Skeletal muscle tissue (tissue), 3 donors: ENCODE measurements at regions not wholly inside any gene's neighbourhood (a gene's known extent, or its start where the extent isn't known, plus 50 kb on each side); places are given as distances from the start of the nearest gene placed in this dataset.

Experiments
- H3K27ac ChIP-seq: one replicate; pipeline ENCODE4 v1.7.0; 2013; ENCODE audit warnings: mild to moderate bottlenecking, low read depth, low read length, inconsistent platforms
- H3K27me3 ChIP-seq, 3 donors: one replicate each; pipeline ENCODE4 v1.7.0; 2013; ENCODE audit warnings: low read length in 3 of 3; ENCODE audit not compliant: control insufficient read depth in 3 of 3, insufficient read depth in 3 of 3
- H3K36me3 ChIP-seq, 3 donors: one replicate each; pipeline ENCODE4 v1.7.0; 2013; ENCODE audit warnings: low read length in 3 of 3; ENCODE audit not compliant: control insufficient read depth in 3 of 3, insufficient read depth in 3 of 3
- H3K4me1 ChIP-seq, 3 donors: one replicate each; pipeline ENCODE4 v1.7.0; 2013; ENCODE audit warnings: low read length in 3 of 3, mild to moderate bottlenecking in 3 of 3; ENCODE audit not compliant: control insufficient read depth in 3 of 3, insufficient read depth in 3 of 3
- H3K4me3 ChIP-seq, 3 donors: one replicate each; pipeline ENCODE4 v1.7.0; 2013; ENCODE audit warnings: low read length in 3 of 3
- H3K9ac ChIP-seq, 3 donors: one replicate each; pipeline ENCODE4 v1.7.0; 2013; ENCODE audit warnings: low read length in 3 of 3, mild to moderate bottlenecking in 3 of 3, moderate library complexity in 2 of 3, low read depth in 1 of 3
- H3K9me3 ChIP-seq, 3 donors: one replicate each; pipeline ENCODE4 v1.7.0; 2013; ENCODE audit warnings: low read length in 3 of 3; ENCODE audit not compliant: control insufficient read depth in 3 of 3
- donor health status: Osteomylitis.

- Histone ChIP-seq H3K9ac (no peak overlapping the region), H3K4me3 (no peak overlapping the region), H3K36me3 (no peaks in the 10 kb centered on the region), H3K4me1 (no peaks in the 10 kb centered on the region), H3K27me3 (no peaks in the 10 kb centered on the region), H3K27ac (no peak overlapping the region), H3K9me3 (no peaks in the 10 kb centered on the region)
Measured at GRCh38 chr3:113094337-113095221, 103.8 kb downstream of the GTPBP8 start.

DNA sequence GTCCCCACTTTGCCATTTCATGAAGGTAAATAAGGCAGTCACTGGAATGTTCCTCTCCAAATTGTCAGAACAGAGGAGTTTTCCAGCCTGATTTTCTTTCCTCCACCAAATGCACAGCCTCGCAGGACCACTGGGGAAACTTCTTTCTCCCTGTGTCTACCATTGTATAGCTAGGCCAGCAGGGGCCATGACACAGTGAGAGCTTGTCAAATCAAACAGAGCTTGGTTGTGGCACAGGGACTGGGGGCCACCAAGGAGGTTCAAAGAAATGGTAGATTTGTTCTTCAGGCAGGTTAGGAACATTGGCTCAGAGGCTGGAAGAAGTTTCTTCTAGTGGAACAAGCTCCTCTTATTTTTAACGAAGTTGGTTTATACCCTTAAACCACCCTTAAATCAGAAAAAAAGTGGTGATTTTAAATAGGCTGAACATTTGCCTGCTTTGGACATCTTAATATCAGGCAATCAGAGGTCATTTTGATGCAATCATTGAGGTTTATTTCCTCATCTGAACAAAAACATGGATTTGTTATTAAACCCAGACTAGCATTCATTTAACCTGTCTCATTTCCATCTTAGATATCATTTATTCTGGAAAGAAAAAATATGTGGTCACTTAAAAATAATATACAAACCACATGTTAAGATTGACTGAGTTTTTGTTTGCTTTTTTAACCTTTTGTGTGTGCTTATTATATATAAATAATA is 105.6 kb downstream of the GTPBP8 start:
- H3K9me3 ChIP-seq, result no peaks in the 10 kb centered on the region
- no peaks in the 10 kb centered on the region for H3K36me3 ChIP-seq
- H3K4me1 ChIP-seq, result no peaks in the 10 kb centered on the region
- no peak overlapping the region for H3K4me3 ChIP-seq
- no peaks in the 10 kb centered on the region for H3K27me3 ChIP-seq
- H3K27ac ChIP-seq, result no peak overlapping the region
- no peak overlapping the region for H3K9ac ChIP-seq

GRCh38 chr3:113097960-113098447 is 107.2 kb downstream of the GTPBP8 start:
- no peaks in the 10 kb centered on the region for H3K4me1 ChIP-seq
- H3K27me3 ChIP-seq, result no peaks in the 10 kb centered on the region
- H3K9me3 ChIP-seq, result no peaks in the 10 kb centered on the region
- H3K27ac ChIP-seq, result no peak overlapping the region
- no peak overlapping the region for H3K9ac ChIP-seq
- no peaks in the 10 kb centered on the region for H3K36me3 ChIP-seq
- no peak overlapping the region for H3K4me3 ChIP-seq

DNA sequence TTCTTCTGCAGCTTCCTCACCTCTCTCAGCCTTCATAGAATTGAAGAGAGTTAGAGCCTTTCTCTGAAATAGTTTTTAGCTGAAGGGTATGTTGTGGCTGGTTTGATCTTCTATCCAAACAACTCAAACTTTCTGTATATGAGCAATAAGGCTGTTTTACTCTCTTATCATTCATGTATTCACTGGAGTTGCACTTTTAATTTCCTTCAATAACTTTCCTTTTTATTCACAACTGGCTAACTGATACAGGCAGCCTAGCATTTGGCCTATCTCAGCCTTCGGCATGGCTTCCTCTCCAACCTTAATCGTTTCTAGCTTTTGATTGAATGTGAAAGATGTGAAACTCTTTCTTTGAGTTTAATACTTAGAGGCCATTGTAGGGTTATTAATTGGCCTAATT is 109.3 kb downstream of the GTPBP8 start:
- Histone ChIP-seq H3K9me3 (no peaks in the 10 kb centered on the region), H3K4me1 (no peaks in the 10 kb centered on the region), H3K36me3 (no peaks in the 10 kb centered on the region), H3K27me3 (no peaks in the 10 kb centered on the region), H3K27ac (no peak overlapping the region), H3K4me3 (no peak overlapping the region), H3K9ac (no peak overlapping the region)

- Histone ChIP-seq H3K27ac (no peak overlapping the region), H3K27me3 (no peaks in the 10 kb centered on the region), H3K4me3 (no peak overlapping the region), H3K36me3 (no peaks in the 10 kb centered on the region), H3K9ac (no peak overlapping the region), H3K4me1 (no peaks in the 10 kb centered on the region), H3K9me3 (no peaks in the 10 kb centered on the region)
Measured at GRCh38 chr3:113103588-113103987, 107.8 kb upstream of the BOC start.

DNA sequence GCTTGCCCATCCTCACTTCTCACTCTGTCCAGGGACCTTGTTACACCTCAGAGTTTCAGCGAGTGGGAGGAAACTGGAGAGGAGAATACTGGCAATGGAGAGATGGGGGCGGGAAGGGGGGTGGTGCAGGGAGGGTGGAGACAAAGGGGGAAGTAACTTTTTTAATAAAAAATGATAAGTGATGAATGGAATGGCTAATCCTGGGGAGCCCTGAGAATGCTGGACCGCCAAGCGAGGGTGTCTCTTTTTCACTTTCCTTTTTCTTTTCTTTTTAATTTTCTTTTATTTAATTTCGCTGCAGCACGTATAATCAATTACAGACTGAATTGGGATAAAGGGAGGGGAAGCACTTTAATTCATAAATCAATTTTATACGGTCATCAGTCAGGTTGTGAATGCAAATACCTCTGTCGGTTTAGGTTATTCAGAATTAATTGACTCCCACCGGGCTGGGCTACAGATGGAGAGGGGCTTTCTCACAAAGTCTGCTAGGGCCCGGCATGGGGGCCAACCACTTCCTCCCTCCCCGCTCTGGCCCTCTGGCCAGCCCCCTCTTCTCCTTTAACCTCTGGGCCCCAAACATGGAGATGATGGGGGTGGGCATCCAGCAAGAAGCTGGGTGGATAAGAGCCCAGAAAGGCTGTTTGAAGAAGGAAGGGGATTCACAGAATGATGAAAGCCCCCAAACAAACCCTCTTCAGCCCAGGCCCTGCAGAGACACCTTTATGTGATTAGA is 106.8 kb upstream of the BOC start:
- Histone ChIP-seq H3K4me3 (no peak overlapping the region), H3K4me1 (no peaks in the 10 kb centered on the region), H3K36me3 (no peaks in the 10 kb centered on the region), H3K9ac (no peak overlapping the region), H3K27me3 (no peaks in the 10 kb centered on the region), H3K9me3 (no peaks in the 10 kb centered on the region), H3K27ac (no peak overlapping the region)

- H3K9me3 ChIP-seq, result no peaks in the 10 kb centered on the region
- no peaks in the 10 kb centered on the region for H3K36me3 ChIP-seq
- no peaks in the 10 kb centered on the region for H3K4me1 ChIP-seq
- no peaks in the 10 kb centered on the region for H3K27me3 ChIP-seq
- H3K4me3 ChIP-seq, result no peak overlapping the region
- no peak overlapping the region for H3K27ac ChIP-seq
- no peak overlapping the region for H3K9ac ChIP-seq
Measured at GRCh38 chr3:113105093-113105449, 106.3 kb upstream of the BOC start.

GRCh38 chr3:113105966-113106660 is 105.2 kb upstream of the BOC start:
- Histone ChIP-seq H3K27ac (no peak overlapping the region), H3K9me3 (no peaks in the 10 kb centered on the region), H3K9ac (no peak overlapping the region), H3K36me3 (no peaks in the 10 kb centered on the region), H3K27me3 (no peaks in the 10 kb centered on the region), H3K4me3 (no peak overlapping the region), H3K4me1 (no peaks in the 10 kb centered on the region)

- H3K4me3 ChIP-seq, result no peak overlapping the region
- no peak overlapping the region for H3K27ac ChIP-seq
- H3K4me1 ChIP-seq, result no peaks in the 10 kb centered on the region
- no peaks in the 10 kb centered on the region for H3K36me3 ChIP-seq
- no peak overlapping the region for H3K9ac ChIP-seq
- H3K27me3 ChIP-seq, result no peaks in the 10 kb centered on the region
- no peaks in the 10 kb centered on the region for H3K9me3 ChIP-seq
Measured at GRCh38 chr3:113110267-113110666, 101.1 kb upstream of the BOC start.
